ENCODE measurements at regions not wholly inside any gene's neighbourhood (a gene's known extent, or its start where the extent isn't known, plus 50 kb on each side); places are given as distances from the start of the nearest gene placed in this dataset.
"Not testable (repeated sequence)": the region's sequence is repeated elsewhere in the genome, so short reads cannot be mapped to it uniquely, and the experiment has no call there.

GRCh38 chr4:171348090-171348489 lies 465.1 kb upstream of the GALNTL6 start:
- no peak for DNase-seq

GRCh38 chr4:171342646-171343045 lies 470.6 kb upstream of the GALNTL6 start:
- no peak for DNase-seq

- DNase-seq: no peak
Measured at GRCh38 chr4:171340258-171340657, 472.9 kb upstream of the GALNTL6 start.

DNA sequence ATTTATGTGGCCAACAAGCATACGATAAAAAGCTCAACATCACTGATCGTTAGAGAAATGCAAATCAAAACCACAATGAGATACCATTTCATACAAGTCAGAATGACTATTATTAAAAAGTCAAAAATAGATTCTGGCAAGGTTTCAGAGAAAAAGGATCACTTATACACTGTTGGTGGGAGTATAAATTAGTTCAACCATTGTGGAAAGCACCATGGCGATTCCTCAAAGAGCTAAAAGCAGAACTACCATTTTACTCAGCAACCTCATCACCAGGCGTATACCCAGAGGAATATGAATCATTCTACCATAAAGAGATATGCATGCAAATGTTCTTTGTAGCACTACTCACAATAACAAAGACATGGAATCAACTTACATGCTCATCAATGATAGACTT lies 478.7 kb upstream of the GALNTL6 start:
- no peak for DNase-seq

DNA sequence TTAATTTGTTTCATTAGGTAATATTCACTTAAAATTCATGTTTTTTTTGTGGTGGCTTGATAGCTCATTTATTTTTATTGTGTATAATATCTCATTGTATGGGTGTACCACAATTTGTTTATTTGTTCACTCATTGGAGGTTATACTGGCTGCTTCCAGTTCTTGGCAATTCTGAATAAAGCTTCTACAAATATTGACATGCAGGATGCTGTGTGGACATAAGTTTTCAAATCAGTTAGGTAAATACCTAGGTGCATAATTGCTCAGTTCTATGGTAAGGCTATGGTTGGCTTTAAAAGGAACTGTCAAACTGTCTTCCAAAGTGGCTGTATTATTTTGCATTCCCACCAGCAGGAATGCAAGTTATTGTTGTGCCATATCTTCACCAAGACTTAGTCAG lies 504.5 kb upstream of the GALNTL6 start:
- no peak for DNase-seq

GRCh38 chr4:171298048-171298718 lies 515.0 kb upstream of the GALNTL6 start:
- DNase-seq: not testable (repeated sequence)

- DNase-seq: no peak
Measured at GRCh38 chr4:171288816-171289432, 524.3 kb upstream of the GALNTL6 start.

DNA sequence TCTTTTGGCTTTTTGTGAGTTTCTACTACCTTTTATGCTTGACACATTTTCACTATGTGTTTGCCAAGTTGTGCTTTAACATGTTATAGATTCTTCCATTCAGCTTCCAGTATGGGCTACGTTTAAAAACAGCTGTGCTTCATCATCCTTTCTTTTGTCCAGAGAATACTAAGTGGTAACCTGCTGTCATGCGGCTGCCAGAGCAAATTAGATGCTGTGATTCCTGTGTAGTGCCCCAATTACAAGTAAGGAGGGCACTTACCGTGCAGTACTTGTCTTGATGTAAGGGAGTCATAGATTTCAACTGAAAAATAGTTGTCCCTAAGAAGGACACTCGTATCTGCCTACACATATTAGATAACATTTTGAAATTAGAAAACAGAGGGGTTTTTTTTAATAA lies 531.8 kb upstream of the GALNTL6 start:
- DNase-seq: no peak

GRCh38 chr4:171279131-171279530 lies 534.1 kb upstream of the GALNTL6 start:
- no peak for DNase-seq

- DNase-seq: no peak
Measured at GRCh38 chr4:171266671-171267070, 546.5 kb upstream of the GALNTL6 start.

DNA sequence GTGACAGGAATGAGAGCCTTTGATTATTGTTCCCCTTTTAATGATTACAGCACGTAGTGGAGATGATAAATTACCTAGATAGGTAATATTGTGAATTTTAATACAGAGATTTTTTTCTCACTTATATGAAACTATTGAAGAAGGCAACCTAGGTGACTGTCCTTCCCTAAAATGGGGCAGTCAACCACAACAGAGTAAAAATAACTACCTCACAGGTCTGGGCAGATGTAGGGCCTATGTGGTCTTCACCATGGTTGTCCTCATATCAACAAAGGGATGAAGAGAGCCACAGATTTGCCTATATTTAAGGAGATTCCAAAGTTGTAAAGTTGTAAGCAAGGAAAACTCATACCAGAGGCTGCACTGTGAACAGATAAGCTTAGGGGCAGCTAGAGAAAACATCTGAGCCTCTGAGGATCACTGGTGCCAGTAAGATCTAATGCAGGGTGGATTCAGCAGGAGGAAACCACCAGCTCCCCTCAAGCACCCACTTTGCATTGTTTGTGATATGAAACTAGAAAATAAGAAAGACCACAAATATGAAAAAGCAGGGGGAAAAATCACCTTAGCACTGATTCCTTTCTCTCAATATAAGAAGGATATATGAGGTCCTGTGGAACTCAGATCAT lies 547.9 kb upstream of the GALNTL6 start:
- no peak for DNase-seq

DNA sequence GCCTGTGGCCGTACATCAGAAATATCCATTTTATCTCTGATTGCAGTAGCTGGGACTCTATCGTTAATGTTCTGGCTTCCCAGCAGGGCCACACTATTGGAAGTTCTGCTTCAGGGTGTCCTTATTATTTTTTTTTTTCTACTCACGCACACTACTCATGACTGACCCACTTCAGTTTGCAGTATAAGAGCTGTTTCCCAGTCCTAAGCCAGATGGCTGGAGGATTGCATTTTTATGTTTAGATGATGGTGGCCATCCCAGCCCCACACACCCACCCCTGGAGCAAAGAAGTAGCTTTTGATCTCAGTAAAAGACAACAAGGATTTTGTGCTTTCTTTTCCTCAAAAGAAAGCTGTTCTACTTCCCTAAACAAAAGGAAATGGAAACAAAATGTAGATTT lies 557.0 kb upstream of the GALNTL6 start:
- no peak for DNase-seq

DNA sequence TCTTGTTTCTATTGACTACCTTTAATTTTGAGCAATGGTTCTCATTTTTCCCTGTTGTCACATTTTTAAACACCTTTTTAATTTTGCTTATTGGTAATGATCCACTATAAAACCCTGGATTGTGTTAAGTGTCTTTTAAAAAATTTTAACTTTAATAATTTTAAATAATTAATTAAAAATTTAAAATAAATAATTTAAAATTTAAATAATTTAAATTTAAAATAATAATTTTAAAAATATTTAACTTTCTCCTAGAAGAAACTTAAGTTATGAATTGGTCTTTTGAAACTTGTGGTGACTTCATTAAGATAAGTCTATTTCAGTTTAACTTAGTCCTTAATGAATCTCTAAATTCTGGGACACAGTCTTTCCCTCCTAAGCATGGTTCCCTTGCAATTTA lies 566.3 kb upstream of the GALNTL6 start:
- no peak for DNase-seq

- no peak for DNase-seq
Measured at GRCh38 chr4:171242831-171243230, 570.4 kb upstream of the GALNTL6 start.

GRCh38 chr4:171239196-171239595 lies 574.0 kb upstream of the GALNTL6 start:
- DNase-seq: no peak

GRCh38 chr4:171235521-171235920 lies 577.7 kb upstream of the GALNTL6 start:
- DNase-seq: no peak

DNA sequence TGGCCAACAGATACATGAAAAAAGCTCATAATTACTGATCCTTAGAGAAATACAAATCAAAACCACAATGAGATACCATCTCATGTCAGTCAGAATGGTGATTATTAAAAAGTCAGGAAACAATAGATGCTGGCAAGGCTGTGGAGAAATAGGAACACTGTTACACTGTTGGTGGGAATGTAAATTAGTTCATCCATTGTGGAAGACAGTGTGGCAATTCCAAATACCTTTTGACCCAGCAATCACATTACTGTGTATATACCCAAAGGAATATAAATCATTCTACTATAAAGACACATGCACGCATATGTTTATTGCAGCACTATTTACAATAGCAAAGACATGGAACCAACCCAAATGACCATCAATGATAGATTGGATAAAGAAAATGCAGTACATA lies 583.9 kb upstream of the GALNTL6 start:
- not testable (repeated sequence) for DNase-seq

- no peak for DNase-seq
Measured at GRCh38 chr4:171221181-171221580, 592.0 kb upstream of the GALNTL6 start.

- no peak for DNase-seq
Measured at GRCh38 chr4:171203425-171203824, 609.8 kb upstream of the GALNTL6 start.

GRCh38 chr4:171202908-171203307 lies 610.3 kb upstream of the GALNTL6 start:
- no peak for DNase-seq

GRCh38 chr4:171186700-171187099 lies 626.5 kb upstream of the GALNTL6 start:
- DNase-seq: no peak

GRCh38 chr4:171181090-171181489 lies 632.1 kb upstream of the GALNTL6 start:
- DNase-seq: no peak

DNA sequence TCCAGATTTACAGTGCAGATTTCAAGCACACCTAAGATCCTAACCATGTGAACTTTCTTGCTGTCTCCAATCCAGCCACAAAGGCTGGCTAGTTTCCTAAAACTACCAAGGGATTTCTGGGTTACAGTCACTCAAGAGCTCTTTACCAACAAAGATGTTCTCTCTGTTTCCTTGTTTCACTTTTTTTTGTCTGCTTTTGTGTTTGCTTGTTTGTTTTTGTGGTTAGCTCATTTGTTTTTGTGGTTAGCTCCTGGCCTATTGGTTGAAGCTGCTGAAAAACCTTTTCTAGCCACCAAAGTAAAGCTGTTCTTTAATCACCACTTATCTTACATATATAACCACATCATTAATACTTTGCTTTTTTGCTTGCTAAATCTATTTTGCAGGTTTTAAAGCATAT lies 642.5 kb upstream of the GALNTL6 start:
- no peak for DNase-seq
